Progenitor cell of endocrine pancreas (in vitro differentiated cells): ENCODE measurements at regions not wholly inside any gene's neighbourhood (a gene's known extent, or its start where the extent isn't known, plus 50 kb on each side); places are given as distances from the start of the nearest gene placed in this dataset.

ENCODE experiments used
- DNase-seq: peaks from one replicate; pipeline ENCODE4 v3.0.0; 2021; ENCODE audit warnings: low spot score; ENCODE audit not compliant: unreplicated experiment
- H3K27ac Mint-ChIP-seq: 2 replicates; pipeline ENCODE4 v1.8.0; 2021; ENCODE audit warnings: mild to moderate bottlenecking, moderate library complexity, mixed read lengths
- H3K27me3 Mint-ChIP-seq: 2 replicates; pipeline ENCODE4 v1.8.0; 2021; ENCODE audit warnings: mixed read lengths
- H3K36me3 Mint-ChIP-seq: 2 replicates; pipeline ENCODE4 v1.8.0; 2022; ENCODE audit warnings: mixed read lengths; ENCODE audit not compliant: insufficient read depth
- H3K4me1 Mint-ChIP-seq: 2 replicates; pipeline ENCODE4 v1.8.0; 2021; ENCODE audit warnings: low read depth, mixed read lengths
- H3K4me3 Mint-ChIP-seq: 2 replicates; pipeline ENCODE4 v1.8.0; 2021; ENCODE audit warnings: low read depth, mild to moderate bottlenecking, moderate library complexity, mixed read lengths
- H3K9me3 Mint-ChIP-seq: 2 replicates; pipeline ENCODE4 v1.8.0; 2021; ENCODE audit warnings: low read depth, mixed read lengths
- CTCF ChIP-seq: fragments of 200-600 bp; sonication (generic); IDR thresholded peaks from one replicate; pipeline ENCODE4 v1.5.0; 2021; ENCODE audit warnings: antibody characterized with exemption, mild to moderate bottlenecking; ENCODE audit not compliant: unreplicated experiment

- no peak for DNase-seq
- H3K27ac Mint-ChIP-seq, result no peak overlapping the region
- no peaks in the 10 kb centered on the region for H3K4me1 Mint-ChIP-seq
- H3K4me3 Mint-ChIP-seq, result no peak overlapping the region
- H3K36me3 Mint-ChIP-seq, result no peaks in the 10 kb centered on the region
- TF ChIP-seq CTCF, result no peak
- peaks cover 12% of the 10 kb centered on the region for H3K9me3 Mint-ChIP-seq
- peaks cover 5% of the 10 kb centered on the region for H3K27me3 Mint-ChIP-seq
Measured at GRCh38 chr18:75895135-75895534, 467.6 kb upstream of the SMIM21 start.

- H3K36me3 Mint-ChIP-seq, result no peaks in the 10 kb centered on the region
- DNase-seq, result no peak
- H3K4me1 Mint-ChIP-seq, result no peaks in the 10 kb centered on the region
- no peak overlapping the region for H3K4me3 Mint-ChIP-seq
- H3K9me3 Mint-ChIP-seq, result no peaks in the 10 kb centered on the region
- no peak overlapping the region for H3K27ac Mint-ChIP-seq
- H3K27me3 Mint-ChIP-seq, result no peaks in the 10 kb centered on the region
- no peak for TF ChIP-seq CTCF
Measured at GRCh38 chr18:75884728-75885127, 457.2 kb upstream of the SMIM21 start.

GRCh38 chr18:75880925-75881504 lies 453.5 kb upstream of the SMIM21 start:
- Mint-ChIP-seq H3K4me1 (no peaks in the 10 kb centered on the region), H3K27me3 (no peaks in the 10 kb centered on the region), H3K36me3 (no peaks in the 10 kb centered on the region), H3K9me3 (peaks cover 4% of the 10 kb centered on the region), H3K27ac (no peak overlapping the region), H3K4me3 (no peak overlapping the region)
- DNase-seq, result no peak
- TF ChIP-seq CTCF, result no peak

- H3K4me1 Mint-ChIP-seq, result no peaks in the 10 kb centered on the region
- no peaks in the 10 kb centered on the region for H3K27me3 Mint-ChIP-seq
- H3K4me3 Mint-ChIP-seq, result no peak overlapping the region
- TF ChIP-seq CTCF, result no peak
- H3K27ac Mint-ChIP-seq, result no peak overlapping the region
- H3K36me3 Mint-ChIP-seq, result no peaks in the 10 kb centered on the region
- DNase-seq, result no peak
- H3K9me3 Mint-ChIP-seq, result peaks cover 4% of the 10 kb centered on the region
Measured at GRCh38 chr18:75880266-75880665, 452.8 kb upstream of the SMIM21 start.

- no peak for TF ChIP-seq CTCF
- H3K4me3 Mint-ChIP-seq, result no peak overlapping the region
- no peaks in the 10 kb centered on the region for H3K4me1 Mint-ChIP-seq
- no peak for DNase-seq
- no peaks in the 10 kb centered on the region for H3K27me3 Mint-ChIP-seq
- H3K36me3 Mint-ChIP-seq, result no peaks in the 10 kb centered on the region
- H3K9me3 Mint-ChIP-seq, result peaks cover 4% of the 10 kb centered on the region
- H3K27ac Mint-ChIP-seq, result no peak overlapping the region
Measured at GRCh38 chr18:75879196-75879595, 451.7 kb upstream of the SMIM21 start.
